CD4-positive, alpha-beta memory T cell (primary cell): ENCODE measurements at regions not wholly inside any gene's neighbourhood (a gene's known extent, or its start where the extent isn't known, plus 50 kb on each side); places are given as distances from the start of the nearest gene placed in this dataset.
"Not testable (repeated sequence)": the region's sequence is repeated elsewhere in the genome, so short reads cannot be mapped to it uniquely, and the experiment has no call there.

Experiments
- CTCF ChIA-PET: fragments of 350-600 bp; sonication (Branson Sonifier 250); formaldehyde crosslinking; loops from one replicate; lab custom pipeline; 2021; ENCODE audit warnings: inconsistent platforms; ENCODE audit not compliant: partially characterized antibody; lab: Charles Lee
- POLR2A ChIA-PET: fragments of 350-600 bp; sonication (Branson Sonifier 250); formaldehyde crosslinking; loops from one replicate; lab custom pipeline; 2021; ENCODE audit not compliant: partially characterized antibody; lab: Charles Lee
- DNase-seq, 5 donors: peaks; one replicate each; pipeline versions ENCODE4 v3.0.0 to v3.0.0-alpha.2; 2020 to 2022; ENCODE audit warnings: mixed read lengths in 1 of 5
- H3K27ac ChIP-seq: one replicate; pipeline ENCODE4 v1.7.0; 2013; ENCODE audit warnings: low read depth, low read length
- H3K27me3 ChIP-seq: 2 replicates; pipeline ENCODE4 v1.7.0; 2013; ENCODE audit warnings: mild to moderate bottlenecking, low read length, moderate library complexity; ENCODE audit not compliant: insufficient read depth
- H3K36me3 ChIP-seq: 2 replicates; pipeline ENCODE4 v1.7.0; 2013; ENCODE audit warnings: mild to moderate bottlenecking, low read length, moderate library complexity; ENCODE audit not compliant: insufficient read depth
- H3K4me1 ChIP-seq: 2 replicates; pipeline ENCODE4 v1.7.0; 2013; ENCODE audit warnings: mild to moderate bottlenecking, low read length, moderate library complexity; ENCODE audit not compliant: insufficient read depth
- H3K4me3 ChIP-seq, 2 donors: one replicate each; pipeline ENCODE4 v1.7.0; 2013; ENCODE audit warnings: low read length in 2 of 2, mild to moderate bottlenecking in 1 of 2
- H3K9me3 ChIP-seq, 2 donors: one replicate each; pipeline ENCODE4 v1.7.0; 2013; ENCODE audit warnings: low read length in 2 of 2, control low read depth in 1 of 2; ENCODE audit not compliant: control insufficient read depth in 1 of 2
- H3K27ac Mint-ChIP-seq, 7 donors: one replicate each; pipeline ENCODE4 v1.8.0; 2020 to 2021; ENCODE audit warnings: mixed read lengths in 7 of 7, mild to moderate bottlenecking in 6 of 7, inconsistent platforms in 3 of 7, moderate library complexity in 3 of 7
- H3K27me3 Mint-ChIP-seq, 2 donors: one replicate each; pipeline ENCODE4 v1.8.0; 2020 to 2021; ENCODE audit warnings: mixed read lengths in 2 of 2
- H3K36me3 Mint-ChIP-seq, 2 donors: one replicate each; pipeline ENCODE4 v1.8.0; 2020 to 2021; ENCODE audit warnings: mixed read lengths in 2 of 2, inconsistent platforms in 1 of 2, mild to moderate bottlenecking in 1 of 2
- H3K4me1 Mint-ChIP-seq, 4 donors: one replicate each; pipeline ENCODE4 v1.8.0; 2020 to 2021; ENCODE audit warnings: mixed read lengths in 4 of 4, mild to moderate bottlenecking in 1 of 4
- H3K4me3 Mint-ChIP-seq, 8 donors: one replicate each; pipeline ENCODE4 v1.8.0; 2020 to 2021; ENCODE audit warnings: mixed read lengths in 8 of 8, mild to moderate bottlenecking in 7 of 8, moderate library complexity in 6 of 8, inconsistent platforms in 3 of 8
- H3K9me3 Mint-ChIP-seq, 8 donors: one replicate each; pipeline ENCODE4 v1.8.0; 2020 to 2021; ENCODE audit warnings: mixed read lengths in 8 of 8, mild to moderate bottlenecking in 5 of 8, inconsistent platforms in 3 of 8, moderate library complexity in 1 of 8
- intact Hi-C: fragments of 100-400 bp; cut with micrococcal nuclease; formaldehyde crosslinking; loops from one replicate; pipeline ENCODE4 v1.15.1; 2023

DNA sequence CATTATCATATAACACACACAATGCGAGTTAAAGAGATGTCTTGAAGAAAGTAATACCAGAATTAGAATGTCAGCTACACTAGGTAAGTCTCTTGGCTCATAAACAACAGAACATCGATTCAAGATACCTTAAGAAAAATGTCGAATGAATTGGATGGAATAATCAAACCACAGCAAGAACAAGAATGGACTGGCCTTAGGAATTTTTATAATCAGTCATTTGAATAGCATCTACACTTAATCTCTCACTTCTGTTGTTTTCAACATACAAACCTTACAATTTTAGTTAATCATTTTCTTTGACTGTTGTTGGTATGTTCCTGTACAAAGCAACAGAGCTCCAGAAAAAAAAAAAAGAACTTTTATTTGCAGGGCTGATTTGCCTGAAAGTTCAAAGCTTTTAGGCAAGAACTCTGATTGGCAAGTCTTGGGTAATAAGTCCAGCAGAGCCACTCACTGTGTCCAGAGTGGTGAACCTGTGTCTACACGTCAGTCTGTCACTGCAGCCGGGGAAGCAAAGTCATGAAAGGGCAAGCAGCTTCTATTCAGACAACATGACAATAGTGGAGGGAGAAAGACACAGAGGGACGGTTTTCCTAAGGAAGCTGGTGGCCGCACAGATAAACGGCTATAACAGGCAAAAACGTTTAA, 1026.1 kb upstream of the MIR17HG start:
- Mint-ChIP-seq H3K9me3 (peaks cover 0 to 9% (median under 1%) of the 10 kb centered on the region in 8 donors), H3K4me1 (no peaks in the 10 kb centered on the region), H3K27me3 (no peaks in the 10 kb centered on the region), H3K27ac (no peak overlapping the region), H3K36me3 (no peaks in the 10 kb centered on the region), H3K4me3 (no peak overlapping the region)
- Histone ChIP-seq H3K4me3 (no peak overlapping the region), H3K27me3 (no peaks in the 10 kb centered on the region), H3K27ac (no peak overlapping the region), H3K4me1 (no peaks in the 10 kb centered on the region), H3K36me3 (no peaks in the 10 kb centered on the region), H3K9me3 (no peaks in the 10 kb centered on the region)
- intact Hi-C loops, result no loop called here
- ChIA-PET POLR2A (no interaction called here), CTCF (no interaction called here)
- DNase-seq, result no peak

DNA sequence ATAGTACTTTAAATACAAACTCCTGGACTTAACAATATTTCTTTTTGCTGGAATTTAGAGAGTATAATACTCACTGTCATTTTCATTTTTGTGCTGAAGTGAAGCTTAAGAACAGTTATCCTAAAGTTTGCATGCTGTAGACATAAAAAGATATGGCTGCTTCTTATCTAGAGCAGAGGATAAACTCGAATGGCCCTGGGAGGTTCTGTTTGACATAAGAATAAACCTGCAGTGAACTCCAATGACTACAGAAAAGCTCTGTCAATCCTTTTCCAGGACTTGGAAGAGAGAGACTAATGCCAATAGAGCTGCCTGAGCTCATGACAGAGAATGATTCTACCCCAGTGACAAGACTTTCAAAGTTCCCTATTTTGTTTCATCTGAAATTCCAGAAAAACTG, 1017.8 kb upstream of the MIR17HG start:
- intact Hi-C loops, result no loop called here
- no peak for DNase-seq
- Histone ChIP-seq H3K4me3 (no peak overlapping the region), H3K27ac (no peak overlapping the region), H3K9me3 (no peaks in the 10 kb centered on the region), H3K36me3 (no peaks in the 10 kb centered on the region), H3K4me1 (no peaks in the 10 kb centered on the region), H3K27me3 (no peaks in the 10 kb centered on the region)
- H3K4me1 Mint-ChIP-seq, result no peaks in the 10 kb centered on the region
- no peaks in the 10 kb centered on the region for H3K36me3 Mint-ChIP-seq
- ChIA-PET POLR2A (no interaction called here), CTCF (no interaction called here)
- H3K9me3 Mint-ChIP-seq, result peaks cover 0 to 2% (median 0%) of the 10 kb centered on the region in 8 donors
- no peaks in the 10 kb centered on the region for H3K27me3 Mint-ChIP-seq
- no peak overlapping the region for H3K27ac Mint-ChIP-seq
- no peak overlapping the region for H3K4me3 Mint-ChIP-seq

- no peaks in the 10 kb centered on the region for H3K36me3 ChIP-seq
- H3K27me3 ChIP-seq, result no peaks in the 10 kb centered on the region
- Mint-ChIP-seq H3K4me1 (no peaks in the 10 kb centered on the region), H3K27ac (no peak overlapping the region), H3K36me3 (no peaks in the 10 kb centered on the region), H3K4me3 (no peak overlapping the region), H3K27me3 (no peaks in the 10 kb centered on the region), H3K9me3 (peaks cover 0 to 7% (median 2%) of the 10 kb centered on the region in 8 donors)
- no peak overlapping the region for H3K27ac ChIP-seq
- POLR2A ChIA-PET, result no interaction called here
- no peak overlapping the region for H3K4me3 ChIP-seq
- no peaks in the 10 kb centered on the region for H3K9me3 ChIP-seq
- DNase-seq, result no peak
- intact Hi-C loops, result no loop called here
- no peaks in the 10 kb centered on the region for H3K4me1 ChIP-seq
- CTCF ChIA-PET, result no interaction called here
These were observed 1015.5 kb upstream of the MIR17HG start for GRCh38 chr13:90331974-90332373.

- H3K36me3 Mint-ChIP-seq, result no peaks in the 10 kb centered on the region
- no peak overlapping the region for H3K4me3 Mint-ChIP-seq
- DNase-seq, result no peak
- peaks cover 2 to 14% (median 8%) of the 10 kb centered on the region in 8 donors for H3K9me3 Mint-ChIP-seq
- H3K4me1 Mint-ChIP-seq, result no peaks in the 10 kb centered on the region
- ChIA-PET POLR2A (no interaction called here), CTCF (no interaction called here)
- no peaks in the 10 kb centered on the region for H3K36me3 ChIP-seq
- H3K9me3 ChIP-seq, result no peaks in the 10 kb centered on the region
- H3K27me3 Mint-ChIP-seq, result no peaks in the 10 kb centered on the region
- H3K27ac ChIP-seq, result no peak overlapping the region
- intact Hi-C loops, result no loop called here
- no peaks in the 10 kb centered on the region for H3K4me1 ChIP-seq
- H3K27me3 ChIP-seq, result no peaks in the 10 kb centered on the region
- no peak overlapping the region for H3K4me3 ChIP-seq
- H3K27ac Mint-ChIP-seq, result no peak overlapping the region
These were observed 1011.0 kb upstream of the MIR17HG start for GRCh38 chr13:90336507-90336906.

DNA sequence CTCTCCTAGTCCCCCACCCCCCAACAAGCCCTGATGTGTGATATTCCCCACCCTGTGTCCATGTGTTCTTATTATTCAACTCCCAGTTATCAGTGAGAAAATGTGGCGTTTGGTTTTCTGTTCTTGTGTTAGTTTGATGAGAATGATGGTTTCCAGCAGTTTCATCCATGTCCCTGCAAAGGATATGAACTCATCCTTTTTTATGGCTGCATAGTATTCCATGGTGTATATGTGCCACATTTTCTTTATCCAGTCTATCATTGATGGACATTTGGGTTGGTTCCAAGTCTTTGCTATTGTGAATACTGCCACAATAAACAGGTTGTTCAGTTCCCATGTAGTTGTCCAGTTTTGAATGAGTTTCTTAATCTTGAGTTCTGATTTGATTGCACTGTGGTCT, 1006.1 kb upstream of the MIR17HG start:
- peaks cover 3 to 15% (median 6%) of the 10 kb centered on the region in 8 donors for H3K9me3 Mint-ChIP-seq

GRCh38 chr13:90348477-90349136, 998.9 kb upstream of the MIR17HG start:
- H3K27me3 ChIP-seq, H3K27ac Mint-ChIP-seq, H3K4me3 ChIP-seq, H3K36me3 Mint-ChIP-seq, CTCF ChIA-PET, H3K36me3 ChIP-seq, H3K27ac ChIP-seq, H3K4me1 ChIP-seq, POLR2A ChIA-PET, H3K27me3 Mint-ChIP-seq, intact Hi-C loops, H3K9me3 ChIP-seq, DNase-seq, H3K4me1 Mint-ChIP-seq, H3K4me3 Mint-ChIP-seq: not testable (repeated sequence)
- H3K9me3 Mint-ChIP-seq, result peaks cover 3 to 14% (median 7%) of the 10 kb centered on the region in 8 donors

More for the DNA sequence above, 1006.1 kb upstream of the MIR17HG start:
- CTCF ChIA-PET, H3K4me3 Mint-ChIP-seq, H3K36me3 ChIP-seq, H3K4me1 Mint-ChIP-seq, H3K27ac ChIP-seq, intact Hi-C loops, DNase-seq, H3K27ac Mint-ChIP-seq, POLR2A ChIA-PET, H3K27me3 ChIP-seq, H3K36me3 Mint-ChIP-seq, H3K27me3 Mint-ChIP-seq, H3K9me3 ChIP-seq, H3K4me1 ChIP-seq, H3K4me3 ChIP-seq: not testable (repeated sequence)

- Mint-ChIP-seq H3K36me3 (no peaks in the 10 kb centered on the region), H3K9me3 (peaks cover 1 to 14% (median 8%) of the 10 kb centered on the region in 8 donors), H3K27ac (no peak overlapping the region), H3K27me3 (no peaks in the 10 kb centered on the region), H3K4me3 (no peak overlapping the region), H3K4me1 (no peaks in the 10 kb centered on the region)
- intact Hi-C loops, result no loop called here
- ChIA-PET POLR2A (no interaction called here), CTCF (interaction anchor here (0.6 kb wide), 1 partner anchor 156 kb away, joined by 3 read pairs; no protein-coding TSS in a partner anchor)
- no peaks in the 10 kb centered on the region for H3K4me1 ChIP-seq
- H3K9me3 ChIP-seq, result no peaks in the 10 kb centered on the region
- H3K27me3 ChIP-seq, result no peaks in the 10 kb centered on the region
- DNase-seq, result no peak
- no peaks in the 10 kb centered on the region for H3K36me3 ChIP-seq
- no peak overlapping the region for H3K27ac ChIP-seq
- no peak overlapping the region for H3K4me3 ChIP-seq
These were observed 994.7 kb upstream of the MIR17HG start for GRCh38 chr13:90352763-90353162.
